Activated CD8-positive, alpha-beta memory T cell treated with anti-CD3 and anti-CD28 coated beads for 36 hours (primary cell): ENCODE measurements at regions not wholly inside any gene's neighbourhood (a gene's known extent, or its start where the extent isn't known, plus 50 kb on each side); places are given as distances from the start of the nearest gene placed in this dataset.
"Not testable (repeated sequence)": the region's sequence is repeated elsewhere in the genome, so short reads cannot be mapped to it uniquely, and the experiment has no call there.

Experiments
- CTCF ChIA-PET: fragments of 350-600 bp; sonication (Branson Sonifier 250); formaldehyde crosslinking; loops from one replicate; lab custom pipeline; 2021; ENCODE audit warnings: antibody characterized with exemption; lab: Charles Lee
- POLR2A ChIA-PET: fragments of 350-600 bp; sonication (Branson Sonifier 250); formaldehyde crosslinking; loops from one replicate; lab custom pipeline; 2021; ENCODE audit warnings: antibody characterized with exemption; lab: Charles Lee

- CTCF ChIA-PET: no interaction called here
- POLR2A ChIA-PET: no interaction called here
These were observed 584.3 kb downstream of the BNC2 start for GRCh38 chr9:16286160-16286559.

GRCh38 chr9:16289639-16290038 is 580.8 kb downstream of the BNC2 start:
- POLR2A ChIA-PET: no interaction called here
- CTCF ChIA-PET: no interaction called here

GRCh38 chr9:16290169-16290568 is 580.3 kb downstream of the BNC2 start:
- ChIA-PET POLR2A (no interaction called here), CTCF (no interaction called here)

GRCh38 chr9:16291921-16292320 is 578.5 kb downstream of the BNC2 start:
- POLR2A ChIA-PET: no interaction called here

DNA sequence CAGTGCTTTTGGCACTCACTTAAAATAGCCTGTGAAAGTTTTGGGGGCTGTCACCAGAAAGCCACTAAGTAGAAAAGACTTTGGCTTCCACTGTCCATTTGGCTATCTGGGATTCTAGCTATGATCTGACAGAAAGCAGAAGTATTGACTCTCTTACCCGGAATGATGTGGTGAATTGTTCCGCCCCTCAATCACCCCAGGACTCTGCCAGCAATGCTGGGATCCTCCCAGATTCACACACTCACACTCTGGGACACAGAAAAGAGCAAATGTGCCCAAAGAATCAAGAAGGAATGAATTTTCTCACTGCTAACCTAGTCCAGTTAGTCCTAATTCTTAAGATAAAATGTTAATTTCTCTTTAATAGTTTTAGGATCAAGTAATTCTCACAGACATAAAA is 576.9 kb downstream of the BNC2 start:
- ChIA-PET CTCF (no interaction called here), POLR2A (no interaction called here)

More at GRCh38 chr9:16291921-16292320, 578.5 kb downstream of the BNC2 start:
- CTCF ChIA-PET: no interaction called here

- CTCF ChIA-PET: no interaction called here
- POLR2A ChIA-PET: no interaction called here
These were observed 576.2 kb downstream of the BNC2 start for GRCh38 chr9:16294133-16294770.

DNA sequence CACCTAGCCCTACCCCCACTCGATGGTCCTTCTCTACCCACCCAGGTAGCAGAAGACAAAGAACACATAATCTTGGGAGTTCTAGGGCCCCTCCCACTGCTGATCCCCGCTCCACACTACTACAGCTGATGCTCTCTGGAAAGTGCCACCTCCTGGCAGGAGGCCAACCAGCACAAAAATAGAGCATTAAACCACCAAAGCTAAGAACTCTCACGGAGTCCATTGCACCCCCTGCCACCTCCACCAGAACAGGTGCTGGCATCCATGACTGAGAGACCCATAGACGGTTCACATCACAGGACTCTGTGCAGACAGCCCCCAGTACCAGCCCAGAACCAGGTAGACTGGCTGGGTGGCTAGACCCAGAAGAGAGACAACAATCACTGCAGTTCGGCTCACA is 575.5 kb downstream of the BNC2 start:
- POLR2A ChIA-PET, CTCF ChIA-PET: not testable (repeated sequence)

DNA sequence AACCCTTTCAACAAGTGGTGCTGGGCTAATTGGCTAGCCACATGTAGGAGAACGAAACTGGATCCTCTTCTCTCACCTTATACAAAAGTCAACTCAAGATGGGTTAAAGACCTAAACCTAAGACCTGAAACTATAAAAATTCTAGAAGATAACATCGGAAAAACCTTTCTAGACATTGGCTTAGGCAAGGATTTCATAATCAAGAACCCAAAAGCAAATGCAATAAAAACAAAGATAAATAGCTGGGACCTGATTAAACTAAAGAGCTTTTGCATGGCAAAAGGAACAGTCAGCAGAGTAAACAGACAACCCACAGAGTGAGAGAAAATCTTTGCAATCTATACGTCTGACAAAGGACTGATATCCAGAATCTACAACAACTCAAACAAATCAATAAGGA is 571.1 kb downstream of the BNC2 start:
- POLR2A ChIA-PET, CTCF ChIA-PET: not testable (repeated sequence)

DNA sequence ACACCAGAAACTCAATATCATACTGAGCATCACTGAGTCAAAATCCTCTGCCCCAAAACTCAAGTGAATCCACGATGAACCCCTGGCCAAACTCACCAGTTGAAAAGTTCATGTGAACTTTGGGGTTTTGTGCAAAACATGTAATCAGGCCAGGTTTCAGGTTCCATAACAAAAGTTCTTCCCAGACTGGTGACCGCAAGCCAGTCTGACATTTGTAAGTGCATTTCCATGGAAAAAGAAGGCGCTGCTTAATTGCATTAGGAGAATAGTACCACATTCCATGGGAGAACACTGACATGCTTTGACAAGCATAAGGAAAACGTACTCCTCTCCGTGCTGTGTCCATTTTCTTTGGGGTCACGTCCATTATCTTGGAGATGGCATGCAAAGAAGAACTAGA is 567.0 kb downstream of the BNC2 start:
- POLR2A ChIA-PET: no interaction called here
- CTCF ChIA-PET: no interaction called here

- ChIA-PET POLR2A (no interaction called here), CTCF (no interaction called here)
These were observed 566.2 kb downstream of the BNC2 start for GRCh38 chr9:16304301-16304700.

GRCh38 chr9:16306586-16306985 is 563.9 kb downstream of the BNC2 start:
- CTCF ChIA-PET: no interaction called here
- POLR2A ChIA-PET: no interaction called here

DNA sequence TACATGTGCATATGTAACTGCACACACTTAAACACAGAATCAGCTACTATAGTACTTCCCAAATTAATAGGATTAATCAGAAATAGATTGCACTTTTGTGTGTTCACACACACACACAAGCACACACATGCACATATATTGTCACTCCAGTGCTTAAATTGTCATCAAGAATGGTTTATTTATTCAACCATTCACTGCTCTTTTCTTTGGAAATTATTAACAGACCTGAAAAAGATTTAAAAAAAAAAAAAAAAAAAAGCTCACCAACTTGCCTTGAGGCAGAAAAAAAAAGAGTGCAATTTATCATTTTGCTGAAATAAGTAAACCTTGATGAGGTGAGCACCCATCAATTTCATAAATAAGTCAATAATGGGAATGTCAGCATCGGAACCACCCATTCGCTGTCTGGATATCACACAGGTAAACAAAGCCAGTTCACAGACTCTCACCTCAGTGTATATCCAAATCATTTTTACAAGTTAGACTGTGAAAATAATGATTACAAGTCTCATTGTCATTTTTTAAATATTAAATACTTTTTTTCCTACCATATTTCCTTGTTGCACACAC is 562.8 kb downstream of the BNC2 start:
- POLR2A ChIA-PET: interaction anchor here (0.7 kb wide), 1 partner anchor 1824 kb away, joined by 5 read pairs; no protein-coding TSS in a partner anchor
- CTCF ChIA-PET: no interaction called here

GRCh38 chr9:16308645-16309044 is 561.8 kb downstream of the BNC2 start:
- POLR2A ChIA-PET: no interaction called here
- CTCF ChIA-PET: no interaction called here

DNA sequence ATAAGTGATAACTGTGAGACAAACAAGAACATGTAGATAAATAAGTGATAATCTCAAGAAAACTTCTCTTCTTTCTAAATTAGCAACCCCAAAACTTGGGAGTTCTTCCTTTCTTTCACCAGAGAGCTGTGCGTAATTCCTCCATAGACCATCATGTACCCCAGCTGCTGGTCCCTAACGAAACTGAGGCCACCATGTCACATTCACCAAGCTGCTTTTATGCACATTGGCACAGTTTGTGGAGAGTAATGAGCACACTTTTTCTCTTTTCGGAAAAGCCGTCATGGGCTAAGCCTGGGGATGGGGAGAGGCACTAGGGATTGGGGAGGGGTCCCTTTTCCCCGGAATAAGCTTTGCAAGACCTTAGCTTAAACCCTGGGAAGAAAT is 561.4 kb downstream of the BNC2 start:
- CTCF ChIA-PET: no interaction called here
- POLR2A ChIA-PET: no interaction called here

GRCh38 chr9:16309469-16310271 is 560.8 kb downstream of the BNC2 start:
- CTCF ChIA-PET: no interaction called here
- POLR2A ChIA-PET: no interaction called here

- ChIA-PET POLR2A (no interaction called here), CTCF (no interaction called here)
These were observed 560.0 kb downstream of the BNC2 start for GRCh38 chr9:16310278-16311110.

DNA sequence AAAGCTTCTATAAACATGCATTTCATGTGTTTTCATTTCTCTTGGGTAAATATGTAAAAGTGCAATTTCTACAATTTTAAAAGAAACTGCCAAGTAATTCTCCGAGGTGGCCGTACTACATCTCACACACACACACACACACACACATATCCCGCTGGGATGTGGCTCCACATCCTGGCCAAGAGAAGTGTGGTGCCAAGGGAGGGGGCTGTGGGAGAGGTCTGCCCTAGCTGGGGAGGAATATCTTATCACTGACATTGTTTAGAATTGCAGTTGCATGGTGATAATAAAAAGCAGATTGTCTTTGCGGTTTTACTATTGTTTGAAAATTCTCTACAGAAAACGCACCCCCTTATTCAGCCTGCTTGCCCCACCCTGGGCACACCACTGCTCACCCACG is 558.4 kb downstream of the BNC2 start:
- ChIA-PET CTCF (no interaction called here), POLR2A (no interaction called here)

GRCh38 chr9:16312962-16313546 is 557.4 kb downstream of the BNC2 start:
- ChIA-PET POLR2A (no interaction called here), CTCF (interaction anchor here (0.5 kb wide), 1 partner anchor 198 kb away, joined by 3 read pairs; no protein-coding TSS in a partner anchor)

DNA sequence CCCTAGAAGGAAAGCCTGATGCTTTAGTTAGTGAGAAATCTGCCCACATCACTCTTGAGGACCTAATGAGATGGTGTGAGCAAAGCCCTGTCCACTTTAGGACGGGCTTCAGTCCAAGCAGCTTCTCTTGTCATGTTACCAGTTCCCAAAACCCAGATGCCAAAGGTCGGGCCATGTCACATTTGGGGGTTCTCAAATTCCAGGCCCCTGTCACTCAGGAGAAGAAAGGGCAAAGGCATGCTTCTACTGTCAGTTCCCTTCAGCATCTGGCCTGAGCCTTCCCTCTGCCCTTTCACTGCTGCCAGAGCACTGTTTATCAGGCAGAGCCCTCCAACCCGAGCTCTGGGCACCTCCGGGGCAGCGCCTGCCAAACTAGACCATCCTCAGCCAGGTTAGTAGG is 556.0 kb downstream of the BNC2 start:
- ChIA-PET POLR2A (no interaction called here), CTCF (no interaction called here)

GRCh38 chr9:16315720-16316119 is 554.8 kb downstream of the BNC2 start:
- CTCF ChIA-PET: no interaction called here
- POLR2A ChIA-PET: no interaction called here
